ENCODE measurements at regions not wholly inside any gene's neighbourhood (a gene's known extent, or its start where the extent isn't known, plus 50 kb on each side); places are given as distances from the start of the nearest gene placed in this dataset.

GRCh38 chr13:105462098-105462497 is 1073.4 kb downstream of the EFNB2 start:
- TF ChIP-seq CTCF (IDR thresholded peaks at IDR 0.05) (no peak), POLR2A (IDR thresholded peaks at IDR 0.05) (no peak)

Data from right lobe of liver (tissue), 4 donors.